Heart left ventricle (tissue), 13 donors: ENCODE measurements at regions not wholly inside any gene's neighbourhood (a gene's known extent, or its start where the extent isn't known, plus 50 kb on each side); places are given as distances from the start of the nearest gene placed in this dataset.

Experiments used
- CTCF ChIP-seq, 12 donors: fragments of 200-600 bp; sonication (generic) in 4 of 12; IDR thresholded peaks; one replicate each; pipeline versions ENCODE4 v1.5.0 to v1.8.0; 2018 to 2022; ENCODE audit warnings: antibody characterized with exemption in 12 of 12, mild to moderate bottlenecking in 5 of 12
- POLR2A ChIP-seq, 2 donors: fragments of 450-650 bp; IDR thresholded peaks; one replicate each; pipeline ENCODE4 v1.6.1; 2017; ENCODE audit warnings: antibody characterized with exemption in 2 of 2, mild to moderate bottlenecking in 2 of 2, moderate library complexity in 2 of 2
- donor health status: ischemic (EF 13 %, LVEDD 7.1; RV severe dilation, severe dysfunction).
- donor health status: DM: no; HTN: yes; CAD: no.
- donor health status: DM: no; HTN: no; CAD: no.
- donor health status: ischemic (EF 25% LVEDD 6.9; RV normal size, moderate dysfunction).
- donor health status: ischemic (EF 25% LVEDD 5.7; RV mildly dilated, moderate dysfunction).
- donor health status: ischemic (EF 35%, LVEDD 5.7; RV mildly dilated, moderate dysfunction).
- donor health status: nonischemic (EF 11% LVEDD 7.7; RV severe dilation, severe dysfunction).
- donor health status: DM: yes; HTN: yes; CAD: no.
- donor health status: PGD.
- donor health status: ischemic (EF 29% LVEDD 5.4; RV normal size, mild dysfunction).
- donor health status: nonischemic (EF 23%, LVEDD 6.1; RV moderate dilation, normal function).

DNA sequence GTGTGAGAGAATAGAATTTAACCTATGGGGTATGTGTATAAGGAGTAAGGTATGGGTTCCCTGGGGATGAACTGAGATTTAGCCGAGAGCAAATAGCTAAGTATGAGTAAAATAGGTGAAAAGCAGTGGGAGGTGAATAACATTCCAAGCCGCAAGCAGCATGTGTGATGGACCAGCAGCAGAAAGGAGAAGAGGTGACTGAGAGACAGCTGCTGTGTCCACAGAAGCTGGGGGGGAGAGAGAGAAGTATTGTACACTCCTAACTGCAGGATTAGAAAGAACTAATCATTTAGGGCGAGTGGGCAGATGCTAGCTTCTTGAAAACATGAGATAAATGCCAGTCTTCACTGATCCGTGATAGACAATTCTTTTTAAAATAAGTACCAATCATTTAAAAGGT is 296.0 kb downstream of the KLHL4 start:
- TF ChIP-seq CTCF (IDR thresholded peaks at IDR 0.05): no peak
- TF ChIP-seq POLR2A (IDR thresholded peaks at IDR 0.05): no peak
